Subcutaneous abdominal adipose tissue (tissue), 5 donors: ENCODE measurements at regions not wholly inside any gene's neighbourhood (a gene's known extent, or its start where the extent isn't known, plus 50 kb on each side); places are given as distances from the start of the nearest gene placed in this dataset.
"Not testable (repeated sequence)": the region's sequence is repeated elsewhere in the genome, so short reads cannot be mapped to it uniquely, and the experiment has no call there.

ENCODE experiments used
- H3K27ac ChIP-seq: one replicate; pipeline ENCODE4 v1.7.0; 2013; ENCODE audit warnings: low read depth, mild to moderate bottlenecking, inconsistent platforms, low read length, moderate library complexity
- H3K27me3 ChIP-seq, 5 donors: one replicate each; pipeline ENCODE4 v1.7.0; 2013; ENCODE audit warnings: low read length in 5 of 5, inconsistent platforms in 1 of 5; ENCODE audit not compliant: control insufficient read depth in 5 of 5, insufficient read depth in 4 of 5
- H3K36me3 ChIP-seq, 5 donors: one replicate each; pipeline ENCODE4 v1.7.0; 2013; ENCODE audit warnings: low read length in 5 of 5; ENCODE audit not compliant: control insufficient read depth in 5 of 5, insufficient read depth in 5 of 5
- H3K4me1 ChIP-seq, 5 donors: one replicate each; pipeline ENCODE4 v1.7.0; 2013; ENCODE audit warnings: low read length in 5 of 5, mild to moderate bottlenecking in 3 of 5, moderate library complexity in 1 of 5; ENCODE audit not compliant: control insufficient read depth in 5 of 5, insufficient read depth in 5 of 5
- H3K4me3 ChIP-seq, 5 donors: one replicate each; pipeline ENCODE4 v1.7.0; 2013; ENCODE audit warnings: low read length in 5 of 5, low read depth in 1 of 5
- H3K9ac ChIP-seq, 5 donors: one replicate each; pipeline ENCODE4 v1.7.0; 2013; ENCODE audit warnings: low read length in 5 of 5, mild to moderate bottlenecking in 4 of 5, moderate library complexity in 3 of 5
- H3K9me3 ChIP-seq, 5 donors: one replicate each; pipeline ENCODE4 v1.7.0; 2013; ENCODE audit warnings: low read length in 5 of 5; ENCODE audit not compliant: control insufficient read depth in 5 of 5
- donor health status: healthy.
- donor health status: healthy.
- donor health status: healthy.
- donor health status: healthy.
- donor health status: healthy.

GRCh38 chr5:19125956-19126713, 861.9 kb downstream of the CDH18 start:
- H3K27ac ChIP-seq = no peak overlapping the region

GRCh38 chr5:19140276-19140675, 847.7 kb downstream of the CDH18 start:
- H3K27ac ChIP-seq = no peak overlapping the region
- H3K27me3 ChIP-seq = no peaks in the 10 kb centered on the region

More at GRCh38 chr5:19125956-19126713, 861.9 kb downstream of the CDH18 start:
- Histone ChIP-seq H3K4me3 (no peak overlapping the region), H3K4me1 (no peaks in the 10 kb centered on the region), H3K9me3 (peaks cover 0 to 3% (median 0%) of the 10 kb centered on the region in 5 donors), H3K27me3 (no peaks in the 10 kb centered on the region), H3K9ac (no peak overlapping the region), H3K36me3 (no peaks in the 10 kb centered on the region)

GRCh38 chr5:19141937-19142524, 846.0 kb downstream of the CDH18 start:
- H3K36me3 ChIP-seq, H3K4me3 ChIP-seq: not testable (repeated sequence)

More at GRCh38 chr5:19140276-19140675, 847.7 kb downstream of the CDH18 start:
- no peaks in the 10 kb centered on the region for H3K9me3 ChIP-seq
- H3K36me3 ChIP-seq = no peaks in the 10 kb centered on the region
- no peak overlapping the region for H3K9ac ChIP-seq
- H3K4me1 ChIP-seq = no peaks in the 10 kb centered on the region
- H3K4me3 ChIP-seq = no peak overlapping the region

GRCh38 chr5:19142713-19143414, 845.1 kb downstream of the CDH18 start:
- not testable (repeated sequence) for H3K9ac ChIP-seq, H3K9me3 ChIP-seq

More at GRCh38 chr5:19141937-19142524, 846.0 kb downstream of the CDH18 start:
- H3K4me1 ChIP-seq, H3K9ac ChIP-seq, H3K27ac ChIP-seq, H3K9me3 ChIP-seq, H3K27me3 ChIP-seq: not testable (repeated sequence)

GRCh38 chr5:19143935-19144334, 844.1 kb downstream of the CDH18 start:
- Histone ChIP-seq H3K27ac (no peak overlapping the region), H3K9ac (no peak overlapping the region)

More at GRCh38 chr5:19142713-19143414, 845.1 kb downstream of the CDH18 start:
- not testable (repeated sequence) for H3K27me3 ChIP-seq, H3K36me3 ChIP-seq, H3K27ac ChIP-seq, H3K4me1 ChIP-seq, H3K4me3 ChIP-seq

GRCh38 chr5:19169426-19169825, 818.6 kb downstream of the CDH18 start:
- no peaks in the 10 kb centered on the region for H3K9me3 ChIP-seq
- no peak overlapping the region for H3K27ac ChIP-seq
- H3K9ac ChIP-seq = no peak overlapping the region

More at GRCh38 chr5:19143935-19144334, 844.1 kb downstream of the CDH18 start:
- Histone ChIP-seq H3K4me3 (no peak overlapping the region), H3K36me3 (no peaks in the 10 kb centered on the region), H3K4me1 (no peaks in the 10 kb centered on the region), H3K27me3 (no peaks in the 10 kb centered on the region), H3K9me3 (peaks cover 0 to under 1% (median 0%) of the 10 kb centered on the region in 5 donors)

GRCh38 chr5:19172926-19173470, 815.0 kb downstream of the CDH18 start:
- Histone ChIP-seq H3K27ac (no peak overlapping the region), H3K9me3 (no peaks in the 10 kb centered on the region), H3K4me3 (no peak overlapping the region), H3K4me1 (no peaks in the 10 kb centered on the region), H3K36me3 (no peaks in the 10 kb centered on the region), H3K27me3 (no peaks in the 10 kb centered on the region), H3K9ac (no peak overlapping the region)

More at GRCh38 chr5:19169426-19169825, 818.6 kb downstream of the CDH18 start:
- Histone ChIP-seq H3K4me3 (no peak overlapping the region), H3K27me3 (no peaks in the 10 kb centered on the region), H3K36me3 (no peaks in the 10 kb centered on the region), H3K4me1 (no peaks in the 10 kb centered on the region)

- Histone ChIP-seq H3K27me3 (no peaks in the 10 kb centered on the region), H3K4me3 (no peak overlapping the region), H3K36me3 (no peaks in the 10 kb centered on the region), H3K9ac (no peak overlapping the region), H3K4me1 (no peaks in the 10 kb centered on the region), H3K9me3 (no peaks in the 10 kb centered on the region), H3K27ac (no peak overlapping the region)
These were observed 812.0 kb downstream of the CDH18 start for GRCh38 chr5:19175776-19176570.

- Histone ChIP-seq H3K36me3 (no peaks in the 10 kb centered on the region), H3K9ac (no peak overlapping the region), H3K4me3 (no peak overlapping the region), H3K4me1 (no peaks in the 10 kb centered on the region), H3K27ac (no peak overlapping the region), H3K27me3 (no peaks in the 10 kb centered on the region), H3K9me3 (peaks cover 0 to 4% (median 0%) of the 10 kb centered on the region in 5 donors)
These were observed 808.4 kb downstream of the CDH18 start for GRCh38 chr5:19179571-19179970.
